GM18907 (cell line): ENCODE measurements at regions not wholly inside any gene's neighbourhood (a gene's known extent, or its start where the extent isn't known, plus 50 kb on each side); places are given as distances from the start of the nearest gene placed in this dataset.

Experiments used
- ATAC-seq: cut with Tn5 transposase; IDR thresholded peaks from one replicate; pipeline ENCODE4 v1.9.1; 2021; ENCODE audit warnings: mild to moderate bottlenecking, moderate library complexity; ENCODE audit not compliant: unreplicated experiment

- no peak for ATAC-seq
These were observed 501.1 kb downstream of the KDM4C start for GRCh38 chr9:7258688-7259396.

GRCh38 chr9:7246917-7247522 lies 489.2 kb downstream of the KDM4C start:
- no peak for ATAC-seq

GRCh38 chr9:7245976-7246580 lies 488.3 kb downstream of the KDM4C start:
- no peak for ATAC-seq

GRCh38 chr9:7243838-7244237 lies 486.1 kb downstream of the KDM4C start:
- ATAC-seq: no peak

- ATAC-seq: no peak
These were observed 484.4 kb downstream of the KDM4C start for GRCh38 chr9:7242126-7242525.

- ATAC-seq: no peak
These were observed 483.9 kb downstream of the KDM4C start for GRCh38 chr9:7241694-7242093.

GRCh38 chr9:7240569-7241311 lies 483.0 kb downstream of the KDM4C start:
- no peak for ATAC-seq

- no peak for ATAC-seq
These were observed 481.9 kb downstream of the KDM4C start for GRCh38 chr9:7239708-7240107.

GRCh38 chr9:7238247-7238637 lies 480.5 kb downstream of the KDM4C start:
- no peak for ATAC-seq

GRCh38 chr9:7237473-7238246 lies 479.9 kb downstream of the KDM4C start:
- no peak for ATAC-seq

GRCh38 chr9:7236186-7236585 lies 478.4 kb downstream of the KDM4C start:
- no peak for ATAC-seq

- no peak for ATAC-seq
These were observed 476.4 kb downstream of the KDM4C start for GRCh38 chr9:7234144-7234543.

GRCh38 chr9:7229571-7229970 lies 471.8 kb downstream of the KDM4C start:
- ATAC-seq: no peak

GRCh38 chr9:7228726-7229125 lies 471.0 kb downstream of the KDM4C start:
- no peak for ATAC-seq

- ATAC-seq: no peak
These were observed 470.2 kb downstream of the KDM4C start for GRCh38 chr9:7227951-7228350.

- ATAC-seq: no peak
These were observed 468.4 kb downstream of the KDM4C start for GRCh38 chr9:7226007-7226640.
